Left cardiac atrium (tissue), 4 donors: ENCODE measurements at regions not wholly inside any gene's neighbourhood (a gene's known extent, or its start where the extent isn't known, plus 50 kb on each side); places are given as distances from the start of the nearest gene placed in this dataset.
"Not testable (repeated sequence)": the region's sequence is repeated elsewhere in the genome, so short reads cannot be mapped to it uniquely, and the experiment has no call there.

ENCODE experiments used
- ATAC-seq, 2 donors: fragments of 200-7000 bp; cut with Tn5 transposase; one replicate each; pipeline ENCODE4 v1.9.1; 2020; ENCODE audit warnings: mild to moderate bottlenecking in 2 of 2, moderate library complexity in 2 of 2
- DNase-seq: peaks from one replicate; pipeline ENCODE4 v3.0.0-alpha.2; 2020
- intact Hi-C, 2 donors: fragments of 100-400 bp; cut with DNase I; formaldehyde crosslinking; loops; one replicate each; pipeline versions ENCODE4 v1.14.1 to v1.15.1; 2022 to 2023
- donor health status: DM: no; HTN: yes; CAD: no.
- donor health status: DM: no; HTN: yes; CAD: no; lungs with severe emphysema.
- donor health status: DM: yes; HTN: yes; CAD: no.
- donor health status: Dilated cardiomyopathy.

DNA sequence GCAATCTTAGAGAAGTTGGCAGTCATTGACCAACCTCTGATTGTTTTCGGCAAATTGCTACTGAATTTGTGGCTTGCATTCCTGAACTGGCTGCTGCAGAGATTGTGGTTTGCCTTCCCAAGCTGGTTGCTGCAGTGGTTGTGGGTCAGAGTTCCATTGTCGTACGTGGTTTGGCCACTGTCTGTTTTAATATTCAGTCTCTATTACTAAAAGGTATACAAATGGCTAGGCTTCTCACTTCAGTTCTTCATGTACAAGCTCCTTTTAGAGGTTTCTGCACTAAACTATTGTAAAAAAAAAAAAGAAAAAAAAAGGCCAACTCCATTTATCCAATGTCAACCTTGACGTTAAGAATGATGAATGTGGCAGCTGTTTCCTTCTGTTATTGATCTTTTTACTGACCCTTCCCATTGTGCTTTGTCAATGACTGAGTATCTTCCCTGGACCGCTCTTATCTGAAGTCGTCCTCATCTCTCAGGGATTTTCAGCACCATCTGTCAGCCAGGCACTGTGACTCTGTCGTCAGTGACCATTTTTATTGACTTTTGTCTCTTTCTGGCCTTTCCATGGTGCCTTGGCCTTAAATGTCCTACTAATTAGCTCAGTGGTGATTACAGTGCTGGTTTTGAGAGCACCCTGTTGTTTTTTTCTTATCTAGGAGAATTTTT is 140.6 kb upstream of the ZNF658 start:
- DNase-seq, intact Hi-C loops, ATAC-seq: not testable (repeated sequence)

DNA sequence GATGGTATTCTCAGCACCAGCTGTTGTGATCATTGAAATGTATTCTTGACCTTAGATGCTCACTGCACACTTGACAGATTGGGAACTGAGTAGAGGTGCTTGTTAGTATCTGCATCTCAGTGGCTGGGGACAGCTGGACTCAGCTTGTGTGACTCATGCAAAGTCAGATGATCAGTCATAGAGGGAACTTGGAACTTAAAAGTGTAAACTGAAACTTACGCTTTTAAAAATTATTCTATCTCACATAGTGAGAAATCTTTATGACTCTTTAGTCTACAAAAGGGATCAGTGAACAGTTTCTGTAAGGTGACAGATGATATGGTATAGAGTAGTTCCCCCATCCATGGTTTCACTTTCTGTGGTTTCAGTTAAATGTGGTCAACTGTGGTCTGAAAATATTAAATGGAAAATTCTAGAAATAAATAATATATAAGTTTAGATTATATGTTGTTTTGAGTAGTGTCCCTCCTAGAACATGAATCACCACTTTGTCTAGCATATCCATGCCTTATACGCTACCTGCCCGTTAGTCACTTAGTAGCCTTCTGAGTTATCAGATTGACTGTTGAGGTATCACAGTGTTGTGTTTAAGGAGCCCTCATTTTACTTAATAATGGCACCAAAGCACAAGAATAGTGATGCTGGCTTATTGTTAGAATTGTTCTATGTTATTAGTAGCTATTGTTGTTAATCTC is 135.6 kb upstream of the ZNF658 start:
- intact Hi-C loops, ATAC-seq, DNase-seq: not testable (repeated sequence)

DNA sequence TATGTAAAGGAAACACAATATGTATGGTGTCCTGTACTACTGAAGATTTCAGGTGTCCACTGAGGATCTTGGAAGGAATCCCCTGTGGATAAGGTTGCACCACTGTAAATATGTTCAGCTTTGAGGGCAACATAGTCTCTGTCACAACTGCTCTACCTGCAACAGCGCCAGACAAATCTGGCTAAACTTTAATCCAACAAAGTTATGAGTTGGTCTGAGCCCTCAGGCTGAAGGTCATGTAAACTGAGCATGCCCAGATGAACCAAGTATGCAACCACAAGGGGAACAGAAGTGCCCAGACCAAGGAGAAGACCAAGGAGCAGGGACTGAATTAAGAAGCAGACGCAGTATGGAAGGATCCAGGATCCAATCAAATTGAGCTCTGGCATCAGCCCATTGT is 135.0 kb upstream of the ZNF658 start:
- intact Hi-C loops, DNase-seq, ATAC-seq: not testable (repeated sequence)

DNA sequence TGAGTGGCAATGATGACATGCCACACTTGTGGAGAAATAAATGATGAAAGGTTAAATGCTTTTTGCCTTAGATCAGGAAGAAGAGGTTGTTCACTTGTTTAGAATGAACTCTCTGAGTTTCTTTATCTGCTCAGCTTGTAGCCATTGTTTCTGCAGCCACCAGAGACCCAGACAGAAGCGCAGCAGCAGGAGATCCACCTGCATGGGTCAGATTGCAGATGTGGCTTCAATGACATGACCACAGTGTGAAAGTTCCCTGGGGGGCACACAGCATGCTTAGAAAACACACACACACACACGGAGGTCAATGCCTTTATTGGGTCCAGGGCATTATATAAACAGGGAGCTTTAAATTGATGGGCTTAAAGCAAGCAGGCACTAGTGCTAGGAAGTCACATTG is 129.0 kb upstream of the ZNF658 start:
- intact Hi-C loops, ATAC-seq, DNase-seq: not testable (repeated sequence)

DNA sequence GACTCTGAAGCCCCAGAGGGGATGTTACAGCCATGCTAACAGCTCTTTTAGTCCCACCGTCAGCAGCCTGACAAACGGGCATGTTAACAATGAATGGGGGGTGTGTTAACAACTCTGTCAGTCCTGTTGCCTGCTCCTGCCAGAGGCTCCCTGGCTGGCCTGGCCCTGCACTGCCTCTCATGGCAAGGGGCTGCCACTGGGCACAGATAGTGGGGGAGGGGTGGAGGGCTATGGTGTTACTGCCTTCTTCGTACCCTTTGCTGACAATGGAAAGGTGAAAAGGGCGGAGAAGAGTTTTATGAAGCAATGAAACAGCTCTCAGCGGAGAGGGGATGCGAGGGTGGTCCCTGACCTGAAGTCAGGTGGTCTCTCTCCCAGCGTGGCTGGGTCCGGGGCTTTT is 125.9 kb upstream of the ZNF658 start:
- intact Hi-C loops, ATAC-seq, DNase-seq: not testable (repeated sequence)

DNA sequence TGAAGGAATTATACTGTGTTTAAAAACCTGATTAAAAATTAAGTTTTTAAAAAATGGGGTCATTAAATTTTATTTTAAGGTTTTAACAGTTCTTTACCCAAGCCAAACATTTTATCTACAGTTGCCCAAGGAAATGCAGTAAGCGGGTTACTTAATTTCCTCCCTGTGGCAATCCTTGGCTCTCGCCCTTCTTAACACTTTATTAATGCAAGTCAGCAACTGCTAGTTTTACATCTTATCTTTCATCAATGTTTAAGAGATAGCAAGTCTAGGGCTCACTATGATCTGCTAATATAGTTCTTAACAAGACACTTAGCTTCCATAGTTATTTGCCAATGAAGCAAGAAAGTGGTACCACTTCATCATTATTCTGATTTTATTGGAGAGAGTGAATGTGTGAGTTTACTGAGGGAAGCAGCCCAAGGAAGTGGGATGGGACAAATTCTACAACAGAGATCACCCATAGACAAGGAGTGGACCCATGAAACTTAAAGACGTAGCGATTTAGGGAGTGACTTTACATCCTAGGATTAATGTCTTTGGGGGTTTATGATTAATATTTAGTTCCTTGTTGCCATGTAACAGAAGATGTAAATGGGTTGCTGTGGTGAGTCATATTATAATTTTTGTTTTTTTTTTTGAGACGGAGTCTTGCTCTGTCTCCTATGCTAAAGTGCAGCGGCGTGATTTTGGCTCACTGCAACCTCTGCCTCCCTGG is 120.4 kb upstream of the ZNF658 start:
- DNase-seq, ATAC-seq, intact Hi-C loops: not testable (repeated sequence)

DNA sequence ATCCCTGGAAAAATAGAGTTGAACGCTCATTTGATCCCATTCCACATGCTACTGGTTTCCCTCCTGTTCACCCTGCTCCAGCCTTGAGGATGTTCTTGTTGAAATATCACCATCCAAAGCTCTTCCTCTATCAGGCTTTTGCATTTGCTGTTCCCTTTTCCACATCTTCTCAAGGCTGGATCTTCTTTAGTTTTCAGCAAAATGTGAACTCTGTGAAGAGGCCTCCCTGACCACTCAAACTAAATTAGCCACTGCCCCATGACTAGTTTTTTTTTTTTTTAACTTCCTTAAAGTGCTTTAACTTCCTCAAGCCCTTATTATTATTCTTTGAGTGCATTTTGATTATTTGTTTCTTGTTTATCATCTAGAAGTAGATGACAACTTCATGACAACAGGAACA is 119.3 kb upstream of the ZNF658 start:
- intact Hi-C loops, DNase-seq: not testable (repeated sequence)

DNA sequence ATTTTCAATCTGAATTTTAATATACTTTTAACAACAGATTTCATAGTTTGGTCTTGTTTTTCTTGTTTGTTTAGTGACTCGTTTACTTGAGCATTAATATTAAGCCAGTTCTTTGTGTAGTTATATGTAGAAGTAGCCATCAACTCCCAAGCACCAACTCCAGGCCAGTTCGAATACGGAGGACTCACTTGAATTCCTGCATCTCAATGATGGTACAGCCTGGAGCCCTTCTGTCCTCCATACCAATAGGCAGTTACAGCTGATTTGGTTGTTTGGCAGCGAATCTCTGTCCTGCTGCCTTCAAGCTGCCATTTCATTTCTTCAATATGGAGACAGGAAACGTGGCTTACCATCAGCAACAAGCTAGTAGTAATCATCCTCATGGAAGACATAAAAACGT is 118.5 kb upstream of the ZNF658 start:
- DNase-seq, intact Hi-C loops, ATAC-seq: not testable (repeated sequence)

More for the DNA sequence above, 119.3 kb upstream of the ZNF658 start:
- not testable (repeated sequence) for ATAC-seq

DNA sequence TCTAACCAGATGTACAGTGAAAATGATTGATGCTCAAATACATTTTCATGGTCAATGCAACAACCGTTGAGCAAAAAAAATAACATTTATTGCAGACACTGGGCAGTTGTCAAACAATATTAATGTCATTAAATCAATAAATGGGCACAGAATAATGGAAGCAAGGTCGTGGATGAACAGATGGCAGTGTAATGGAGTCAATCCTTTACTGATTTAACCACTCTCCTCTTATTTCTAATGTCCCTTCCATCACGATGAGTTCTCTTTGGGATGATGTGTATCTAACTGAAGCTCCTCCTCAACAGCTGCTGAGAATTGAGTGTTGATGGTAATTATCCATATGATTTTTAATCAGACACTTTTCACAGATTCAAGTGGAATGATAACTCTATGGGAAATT is 114.9 kb upstream of the ZNF658 start:
- ATAC-seq, DNase-seq, intact Hi-C loops: not testable (repeated sequence)

DNA sequence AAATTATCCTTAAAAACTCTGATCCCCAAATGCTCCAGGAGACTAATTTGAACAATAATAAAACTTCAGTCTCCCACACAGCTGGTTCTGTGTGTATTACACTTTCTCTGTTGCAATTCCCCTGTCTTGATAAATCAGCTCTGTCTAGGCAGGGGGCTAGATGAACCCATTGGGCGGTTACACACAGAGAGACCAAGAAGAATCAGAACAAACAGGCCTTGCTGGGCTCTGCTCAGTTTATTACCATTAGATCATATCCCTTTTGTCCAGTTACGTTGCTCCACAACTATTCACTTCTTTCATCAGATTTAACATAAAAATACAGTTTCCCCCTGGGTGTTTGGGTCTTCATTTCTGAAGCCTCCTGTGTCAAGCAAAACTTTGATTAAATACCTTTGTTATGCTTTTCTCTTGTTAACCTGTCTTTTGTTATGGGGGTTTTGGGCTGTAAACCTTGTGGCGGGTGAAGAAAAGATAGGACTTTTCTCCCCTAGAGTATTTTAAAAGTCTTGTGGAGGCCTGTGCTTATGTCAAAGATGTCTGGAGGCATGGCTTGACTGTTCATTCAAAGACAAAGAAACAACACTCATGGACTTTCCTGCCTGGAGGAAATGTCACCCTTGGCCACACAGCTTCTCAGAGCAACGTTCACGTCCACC is 109.3 kb upstream of the ZNF658 start:
- intact Hi-C loops, ATAC-seq, DNase-seq: not testable (repeated sequence)

DNA sequence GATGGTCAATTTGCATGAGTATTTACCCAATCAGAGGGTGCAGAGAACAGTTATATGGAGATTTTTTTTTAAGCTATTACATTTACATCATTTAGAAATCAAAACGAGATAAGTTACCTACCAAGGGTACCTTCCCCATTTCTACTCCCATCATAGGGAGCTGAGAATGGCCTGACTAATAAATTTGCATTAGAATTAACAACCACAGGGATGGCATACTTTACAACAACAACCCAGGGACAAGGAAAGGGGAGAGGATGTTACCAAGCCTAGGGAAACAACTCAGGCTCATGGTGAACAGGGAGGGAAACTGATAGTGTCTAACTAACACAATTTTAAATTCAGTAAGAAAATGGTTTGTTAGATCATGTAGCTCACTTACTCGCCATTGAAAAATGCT is 105.8 kb upstream of the ZNF658 start:
- DNase-seq, intact Hi-C loops, ATAC-seq: not testable (repeated sequence)

DNA sequence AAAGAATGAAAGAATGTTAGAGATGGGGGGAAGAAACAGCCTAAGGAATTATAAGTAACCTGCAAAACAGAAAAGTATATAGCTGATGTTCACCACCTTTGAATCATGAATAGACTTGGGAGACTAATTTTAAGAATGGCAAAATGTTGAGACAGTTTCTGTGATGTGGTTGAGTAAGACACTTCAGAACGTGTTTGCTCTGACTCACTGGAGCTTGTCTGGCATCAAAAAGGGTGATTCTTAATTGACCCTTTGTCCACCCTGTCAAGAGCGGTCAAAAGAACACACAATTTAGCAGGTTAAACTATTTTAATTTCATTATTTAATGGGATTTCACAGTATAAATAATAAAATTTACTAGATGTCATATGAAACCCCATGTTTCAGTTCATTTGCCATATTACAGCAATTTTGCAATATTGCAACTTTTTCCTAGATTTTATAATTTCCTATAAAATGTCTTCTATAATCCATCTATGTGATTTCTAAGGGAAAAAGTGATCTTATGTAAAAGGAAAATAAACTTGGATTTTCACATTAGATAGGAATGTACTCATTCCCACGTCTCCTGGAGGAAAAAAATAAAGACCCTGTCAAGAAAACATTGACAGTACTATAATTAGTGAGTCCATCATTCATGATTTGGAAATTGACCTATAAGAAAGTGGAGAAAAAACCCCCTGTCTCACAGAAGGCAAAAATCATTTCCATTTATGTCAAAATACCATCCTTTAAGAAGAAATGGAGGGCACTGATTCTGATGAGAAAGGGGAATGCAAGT is 104.6 kb upstream of the ZNF658 start:
- DNase-seq, intact Hi-C loops, ATAC-seq: not testable (repeated sequence)

DNA sequence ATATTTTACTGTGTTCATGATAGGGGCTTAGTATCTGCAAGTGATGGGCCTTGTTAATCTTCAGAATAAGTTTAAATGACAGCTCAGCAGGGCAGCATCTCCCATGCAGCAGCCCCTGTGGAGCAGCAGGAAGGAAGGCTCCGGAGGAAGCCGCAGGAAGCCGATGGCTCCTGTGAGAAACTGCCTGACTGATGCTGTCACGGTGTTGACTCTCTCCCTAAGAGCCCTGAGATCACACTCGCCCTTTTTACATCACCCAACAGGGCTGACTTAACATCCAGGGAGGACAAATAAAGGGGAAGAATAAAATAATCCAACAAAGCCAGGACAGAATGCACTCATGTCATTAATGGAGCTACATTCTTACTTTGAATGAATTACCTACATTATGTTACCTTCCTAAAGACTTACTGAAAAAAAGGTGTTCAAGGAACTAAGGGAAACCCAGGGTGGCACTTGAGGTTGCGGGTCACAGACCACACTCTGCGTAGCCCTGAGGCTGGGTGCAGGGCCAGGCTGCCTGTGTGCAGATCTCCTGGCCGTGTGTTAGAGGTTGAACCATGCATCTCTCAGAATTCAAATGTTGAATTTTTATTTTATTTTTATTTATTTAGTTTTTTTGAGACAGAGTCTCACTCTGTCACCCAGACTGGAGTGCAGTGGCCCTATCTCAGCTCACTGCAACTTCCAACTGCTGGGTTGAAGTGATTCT is 102.5 kb upstream of the ZNF658 start:
- DNase-seq, ATAC-seq, intact Hi-C loops: not testable (repeated sequence)

DNA sequence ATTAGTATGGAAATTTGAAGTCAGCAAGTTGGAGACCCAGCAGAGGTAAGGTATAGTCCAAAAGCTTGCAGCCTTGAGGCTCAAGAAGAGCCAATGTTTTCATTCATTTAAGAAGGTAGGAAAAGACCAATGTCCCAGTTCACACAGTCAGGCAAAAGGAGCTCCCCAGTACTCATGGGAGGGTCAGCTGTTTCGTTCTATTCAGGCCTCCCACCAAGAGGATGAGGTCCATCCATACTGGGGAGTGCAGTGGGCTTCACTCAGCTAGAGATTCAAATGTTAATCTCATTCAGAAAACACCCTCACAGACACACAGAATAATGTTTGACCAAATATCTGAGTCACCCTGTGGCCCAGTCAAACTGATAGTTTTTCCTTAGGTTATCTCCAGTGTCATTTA is 96.9 kb upstream of the ZNF658 start:
- intact Hi-C loops, ATAC-seq, DNase-seq: not testable (repeated sequence)

DNA sequence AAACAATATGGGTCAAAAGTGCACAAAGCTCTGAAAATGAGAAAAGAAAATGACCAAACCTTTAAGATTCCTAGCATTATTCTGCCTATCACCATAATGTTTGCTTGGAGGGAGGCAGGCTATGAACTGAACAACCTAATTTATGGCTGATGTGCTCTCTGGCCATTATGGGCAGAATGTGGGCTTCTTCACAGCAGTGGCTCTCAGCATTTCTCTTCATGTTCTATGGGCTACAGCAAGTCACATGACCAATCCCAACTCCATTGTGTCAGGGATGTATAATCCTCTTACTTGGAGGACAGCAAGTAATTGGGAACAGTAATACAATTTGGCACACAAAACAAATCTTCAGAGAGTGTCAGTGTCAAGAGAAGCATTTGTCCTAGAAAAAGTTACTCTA is 90.3 kb upstream of the ZNF658 start:
- DNase-seq, intact Hi-C loops, ATAC-seq: not testable (repeated sequence)

DNA sequence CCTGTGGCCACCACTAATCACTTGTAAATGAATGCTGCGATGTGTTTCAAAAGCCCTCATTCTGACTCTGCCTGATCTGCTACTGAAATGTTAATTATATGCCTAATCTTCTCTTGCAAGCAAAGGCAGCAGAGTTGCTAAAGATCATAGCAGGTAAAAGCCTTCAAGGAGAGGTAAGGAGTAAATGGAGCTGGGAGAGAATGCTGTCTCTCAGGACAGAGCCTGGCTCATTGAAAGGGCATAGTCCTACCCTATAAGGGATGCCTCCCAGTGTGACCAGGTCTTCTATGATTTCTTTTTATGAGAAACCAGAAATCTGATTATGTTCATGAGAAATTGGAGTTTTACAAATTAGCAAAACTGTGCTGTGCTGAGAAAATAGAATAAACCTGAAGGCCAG is 88.2 kb upstream of the ZNF658 start:
- intact Hi-C loops, DNase-seq, ATAC-seq: not testable (repeated sequence)

DNA sequence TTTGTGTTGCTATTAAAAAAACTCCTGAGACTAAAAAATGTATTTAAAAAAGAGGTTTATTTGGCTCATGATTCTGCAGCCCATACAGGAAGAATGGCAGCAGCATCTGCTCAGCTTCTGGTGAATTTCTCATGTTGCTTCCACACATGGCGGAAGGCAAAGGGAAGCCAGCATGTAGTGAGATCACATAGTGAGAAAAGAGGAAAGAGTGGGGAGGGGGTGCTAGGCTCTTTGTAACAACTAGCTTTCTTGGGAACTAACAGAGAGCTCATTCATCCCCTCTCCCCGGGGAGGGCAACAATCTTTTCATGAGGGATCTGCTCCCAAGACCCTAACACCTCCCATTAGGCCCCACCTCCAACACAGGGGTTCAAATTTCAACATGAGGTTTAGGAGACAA is 87.6 kb upstream of the ZNF658 start:
- ATAC-seq, DNase-seq, intact Hi-C loops: not testable (repeated sequence)

DNA sequence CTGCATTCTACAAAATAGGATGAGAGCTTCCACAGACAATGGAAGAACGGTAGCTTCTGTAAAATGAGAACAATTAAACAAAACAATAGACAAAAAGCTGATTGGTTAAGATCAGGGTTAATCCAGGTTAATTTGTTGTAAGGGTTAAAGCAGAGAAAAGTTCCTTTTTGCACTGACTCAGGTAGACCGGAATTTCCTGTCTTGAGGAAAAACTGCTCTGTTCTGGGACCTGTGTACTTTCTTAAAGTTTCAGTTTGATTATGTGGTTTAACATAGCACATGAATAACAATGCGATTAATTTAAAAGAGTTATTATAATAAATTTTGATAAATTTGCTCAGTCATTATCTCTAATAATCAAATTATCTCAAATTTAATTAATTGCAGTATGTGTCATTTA is 86.5 kb upstream of the ZNF658 start:
- ATAC-seq, DNase-seq, intact Hi-C loops: not testable (repeated sequence)
